ENCODE measurements at regions not wholly inside any gene's neighbourhood (a gene's known extent, or its start where the extent isn't known, plus 50 kb on each side); places are given as distances from the start of the nearest gene placed in this dataset.

DNA sequence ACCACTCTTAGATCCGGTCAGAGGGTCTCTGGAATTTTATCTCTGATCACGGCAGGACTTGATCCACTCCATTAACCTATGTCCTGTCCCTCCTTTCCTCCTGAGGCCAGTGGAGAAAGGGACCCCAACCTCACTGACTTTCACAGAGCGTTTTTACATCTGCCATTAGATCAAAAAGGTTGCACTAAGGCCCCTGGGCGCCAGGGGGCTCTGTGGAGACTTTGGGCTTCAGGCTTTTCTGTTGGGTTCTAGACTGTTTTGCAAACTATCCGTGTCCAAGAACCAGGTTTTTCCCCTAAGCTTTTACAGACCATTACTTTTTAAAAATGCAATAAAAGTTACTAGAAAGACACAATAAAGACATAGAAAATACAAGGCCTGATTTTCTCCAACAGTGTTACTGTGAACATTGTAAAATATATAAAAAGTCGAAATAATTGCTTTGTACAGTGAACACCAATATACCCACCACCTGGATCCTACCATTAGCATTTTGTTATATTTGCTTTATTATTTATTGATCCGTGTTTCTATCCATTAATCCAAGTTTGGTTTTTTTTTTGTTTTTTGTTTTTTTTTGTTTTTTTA, 159.7 kb downstream of the POLR2M start:
- ChIA-PET CTCF (interaction anchor here (0.6 to 13.3 kb wide), 36 partner anchors 10 to 356 kb away, joined by 3 to 340 read pairs (median 4); partner anchors contain the start of gene ALDH1A2), POLR2A (interaction anchor here (0.7 kb wide), 1 partner anchor 314 kb away, joined by 3 read pairs; no protein-coding TSS in a partner anchor)
- Mint-ChIP-seq H3K4me1 (ENCODE audit: insufficient read depth, unreplicated experiment) (peaks cover 7% of the 10 kb centered on the region), H3K27ac (ENCODE audit: low read depth, unreplicated experiment) (no peak overlapping the region), H3K4me3 (ENCODE audit: unreplicated experiment) (no peak overlapping the region), H3K27me3 (ENCODE audit: insufficient read depth, unreplicated experiment) (no peaks in the 10 kb centered on the region), H3K36me3 (ENCODE audit: insufficient read depth, unreplicated experiment) (no peaks in the 10 kb centered on the region), H3K9me3 (ENCODE audit: unreplicated experiment) (no peaks in the 10 kb centered on the region)
- intact Hi-C loops (cut with micrococcal nuclease), result loop anchor here (1.0 to 5.0 kb wide), 4 partner anchors 56 to 316 kb away; no protein-coding TSS in a partner anchor
- DNase-seq (ENCODE audit: unreplicated experiment), result peak; percentile 74
- no TSS peak for BruUV-seq (replicated peaks)
- TF ChIP-seq CTCF (IDR thresholded peaks at IDR 0.05; ENCODE audit: unreplicated experiment), result peak; percentile 80

GRCh38 chr15:57867970-57868798, 161.7 kb downstream of the POLR2M start:
- no peak for TF ChIP-seq CTCF (IDR thresholded peaks at IDR 0.05; ENCODE audit: unreplicated experiment)
- Mint-ChIP-seq H3K36me3 (ENCODE audit: insufficient read depth, unreplicated experiment) (no peaks in the 10 kb centered on the region), H3K27ac (ENCODE audit: low read depth, unreplicated experiment) (no peak overlapping the region), H3K4me1 (ENCODE audit: insufficient read depth, unreplicated experiment) (peaks cover under 1% of the 10 kb centered on the region), H3K9me3 (ENCODE audit: unreplicated experiment) (no peaks in the 10 kb centered on the region), H3K27me3 (ENCODE audit: insufficient read depth, unreplicated experiment) (no peaks in the 10 kb centered on the region), H3K4me3 (ENCODE audit: unreplicated experiment) (no peak overlapping the region)
- ChIA-PET POLR2A (no interaction called here), CTCF (interaction anchor here (0.6 to 13.3 kb wide), 11 partner anchors 8 to 314 kb away, joined by 3 to 340 read pairs (median 4); partner anchors contain the start of gene ALDH1A2)
- no peak for DNase-seq (ENCODE audit: unreplicated experiment)
- no TSS peak for BruUV-seq (replicated peaks)
- intact Hi-C loops (cut with micrococcal nuclease), result loop anchor here (5.0 kb wide), 1 partner anchor 54 kb away; no protein-coding TSS in a partner anchor

DNA sequence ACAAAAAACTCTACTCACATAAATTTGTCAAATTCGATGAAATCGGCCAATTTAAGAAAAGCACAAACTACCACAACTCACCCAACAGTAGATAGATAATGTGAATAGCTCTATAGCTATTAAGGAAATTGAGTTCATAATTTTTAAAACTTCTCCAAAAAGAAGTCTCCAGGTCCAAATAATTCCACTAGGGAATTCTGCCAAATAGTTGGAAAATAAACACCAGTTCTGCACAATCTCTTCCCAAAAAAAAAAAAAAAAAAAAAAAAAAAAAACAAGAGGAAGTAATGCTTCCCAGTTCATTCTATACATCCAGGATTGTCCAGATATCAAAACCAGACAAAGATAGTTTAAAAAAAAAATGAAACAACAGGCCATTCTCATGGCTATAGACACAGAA, 164.2 kb downstream of the POLR2M start:
- H3K27ac Mint-ChIP-seq (ENCODE audit: low read depth, unreplicated experiment), result no peak overlapping the region
- peaks cover 10% of the 10 kb centered on the region for H3K4me1 Mint-ChIP-seq (ENCODE audit: insufficient read depth, unreplicated experiment)
- H3K27me3 Mint-ChIP-seq (ENCODE audit: insufficient read depth, unreplicated experiment), result no peaks in the 10 kb centered on the region

More for the DNA sequence above, 164.2 kb downstream of the POLR2M start:
- H3K36me3 Mint-ChIP-seq (ENCODE audit: insufficient read depth, unreplicated experiment), result no peaks in the 10 kb centered on the region
- CTCF ChIA-PET, result interaction anchor here (0.6 to 13.3 kb wide), 4 partner anchors 119 to 312 kb away, joined by 4 to 340 read pairs (median 15); partner anchors contain the start of gene ALDH1A2
- no peak for TF ChIP-seq CTCF (IDR thresholded peaks at IDR 0.05; ENCODE audit: unreplicated experiment)
- BruUV-seq (replicated peaks), result no TSS peak
- POLR2A ChIA-PET, result interaction anchor here (0.6 kb wide), 1 partner anchor 367 kb away, joined by 3 read pairs; no protein-coding TSS in a partner anchor
- DNase-seq (ENCODE audit: unreplicated experiment), result no peak
- H3K9me3 Mint-ChIP-seq (ENCODE audit: unreplicated experiment), result peaks cover 8% of the 10 kb centered on the region
- intact Hi-C loops (cut with micrococcal nuclease), result no loop called here
- no peak overlapping the region for H3K4me3 Mint-ChIP-seq (ENCODE audit: unreplicated experiment)

All from MCF 10A (cell line).